HG02970 (cell line): ENCODE measurements at regions not wholly inside any gene's neighbourhood (a gene's known extent, or its start where the extent isn't known, plus 50 kb on each side); places are given as distances from the start of the nearest gene placed in this dataset.
"Not testable (repeated sequence)": the region's sequence is repeated elsewhere in the genome, so short reads cannot be mapped to it uniquely, and the experiment has no call there.

Experiments
- ATAC-seq: cut with Tn5 transposase; IDR thresholded peaks from one replicate; pipeline ENCODE4 v1.9.1; 2021; ENCODE audit warnings: mild to moderate bottlenecking, moderate library complexity, moderate number of reproducible peaks; ENCODE audit not compliant: unreplicated experiment, low FRiP score

DNA sequence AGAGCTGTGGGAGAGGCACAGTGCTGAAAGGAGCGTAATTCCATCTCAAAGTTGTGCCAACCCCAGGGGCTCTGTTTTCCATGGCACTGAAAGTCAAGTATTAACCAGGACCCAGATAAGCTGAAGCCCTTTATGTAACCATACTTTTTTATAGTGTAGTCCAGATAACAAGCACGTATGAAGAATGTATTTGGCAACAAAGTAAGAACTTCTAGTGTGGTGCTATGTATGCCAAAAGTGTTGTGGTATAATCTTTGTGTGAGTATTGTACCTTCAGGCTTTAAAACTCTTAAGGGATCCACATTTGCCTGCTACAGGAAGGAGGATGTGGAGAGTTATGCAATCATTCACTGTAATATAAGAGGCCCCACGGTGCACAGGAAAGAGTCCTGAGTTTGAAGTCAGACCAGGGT is 129.4 kb downstream of the IBTK start:
- ATAC-seq = no peak

GRCh38 chr6:82114748-82115147 is 132.8 kb downstream of the IBTK start:
- ATAC-seq = no peak

DNA sequence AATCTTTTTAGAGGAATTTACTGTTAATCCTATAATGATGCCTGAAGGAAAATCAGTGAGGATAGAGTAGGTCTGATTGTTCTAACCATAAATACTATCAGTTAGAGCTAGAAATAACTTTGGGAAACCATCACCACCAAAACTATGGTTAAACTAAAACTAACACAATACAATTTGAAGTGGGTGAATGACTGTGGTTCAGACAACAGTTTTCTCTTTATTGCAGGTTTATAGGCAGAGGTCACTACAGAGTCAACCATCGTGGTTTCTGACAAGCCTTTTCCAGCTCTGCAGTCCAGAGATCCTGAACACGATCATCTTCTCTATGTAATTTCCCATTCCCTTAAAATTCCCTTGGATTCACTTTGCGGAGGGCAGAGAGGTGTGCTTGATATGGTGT is 134.3 kb downstream of the IBTK start:
- ATAC-seq = no peak

DNA sequence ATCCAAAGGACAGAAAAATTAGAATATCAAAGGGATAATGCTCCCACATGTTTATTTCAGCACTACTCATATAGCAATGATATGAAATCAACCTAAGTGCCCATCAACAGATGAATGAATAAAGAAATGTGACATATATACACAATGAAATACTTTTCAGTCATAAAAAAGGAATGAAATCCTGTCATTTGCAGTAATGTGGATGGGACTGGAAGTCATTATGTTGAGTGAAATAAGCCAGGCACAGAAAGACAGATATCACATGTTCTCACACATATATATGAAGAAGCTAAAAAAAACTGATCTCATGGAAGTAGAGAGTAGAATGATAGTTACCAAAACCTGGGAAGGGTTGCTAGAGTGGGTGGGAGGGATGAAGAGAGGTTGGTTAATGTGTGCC is 135.7 kb downstream of the IBTK start:
- ATAC-seq = no peak

DNA sequence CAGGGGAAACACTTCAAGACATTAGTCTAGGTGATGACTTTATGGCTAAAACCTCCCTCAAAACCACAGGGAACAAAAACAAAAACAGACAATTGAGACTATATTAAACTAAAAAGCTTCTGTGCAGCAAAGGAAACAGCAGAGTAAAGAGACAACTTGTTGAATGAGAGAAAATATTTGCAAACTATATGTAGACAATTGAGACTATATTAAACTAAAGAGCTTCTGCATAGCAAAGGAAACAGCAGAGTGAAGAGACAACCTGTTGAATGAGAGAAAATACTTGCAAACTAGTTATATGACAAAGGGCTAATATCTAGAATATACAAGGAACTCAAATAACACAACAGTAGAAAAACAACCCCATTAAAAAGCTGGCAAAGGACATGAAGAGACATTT is 136.4 kb downstream of the IBTK start:
- no peak for ATAC-seq

DNA sequence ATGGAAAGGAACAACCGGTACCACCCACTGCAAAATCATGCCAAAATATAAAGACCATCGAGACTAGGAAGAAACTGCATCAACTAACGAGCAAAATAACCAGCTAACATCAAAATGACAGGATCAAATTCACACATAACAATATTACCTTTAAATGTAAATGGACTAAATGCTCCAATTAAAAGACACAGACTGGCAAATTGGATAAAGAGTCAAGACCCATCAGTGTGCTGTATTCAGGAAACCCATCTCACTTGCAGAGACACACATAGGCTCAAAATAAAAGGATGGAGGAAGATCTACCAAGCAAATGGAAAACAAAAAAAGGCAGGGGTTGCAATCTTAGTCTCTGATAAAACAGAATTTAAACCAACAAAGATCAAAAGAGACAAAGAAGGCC is 144.4 kb downstream of the IBTK start:
- not testable (repeated sequence) for ATAC-seq

GRCh38 chr6:82101374-82102114 is 146.0 kb downstream of the IBTK start:
- ATAC-seq = not testable (repeated sequence)

- ATAC-seq = not testable (repeated sequence)
These were observed 146.8 kb downstream of the IBTK start for GRCh38 chr6:82100763-82101162.

DNA sequence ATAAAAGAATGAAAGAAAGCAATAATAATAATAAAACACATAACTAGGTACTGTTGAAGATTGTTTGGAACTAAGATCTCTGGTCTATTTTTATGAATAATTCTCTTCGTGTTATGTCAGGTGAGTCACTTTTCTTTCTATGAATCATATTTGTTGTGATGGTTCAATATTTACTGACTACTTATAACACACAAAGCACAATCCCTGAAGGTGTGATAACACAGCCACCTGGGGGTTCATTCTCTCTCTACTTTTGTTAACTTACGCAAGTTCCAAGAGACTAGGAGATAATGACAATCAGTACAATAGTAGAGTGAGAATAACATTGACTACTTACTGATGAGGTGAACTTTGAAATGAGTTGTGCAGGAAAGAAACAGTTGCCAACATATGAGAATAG is 149.9 kb downstream of the IBTK start:
- ATAC-seq = no peak

DNA sequence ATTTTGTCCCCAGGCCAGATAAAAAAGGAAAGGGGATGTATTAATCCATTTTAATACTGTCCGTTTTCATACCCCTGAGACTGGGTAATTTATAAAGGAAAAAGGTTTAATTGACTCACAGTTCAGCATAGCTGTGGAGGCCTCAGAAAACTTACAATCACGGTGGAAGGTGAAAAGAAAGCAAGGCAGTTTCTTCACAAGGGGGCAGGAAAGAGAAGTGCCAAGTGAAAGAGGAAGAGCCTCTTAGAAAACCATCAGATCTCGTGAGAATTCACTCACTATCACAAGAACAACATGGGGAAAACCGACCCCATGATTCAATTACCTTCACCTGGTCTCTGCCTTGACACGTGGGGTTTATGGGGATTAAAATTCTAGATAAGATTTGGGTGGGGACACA is 152.5 kb downstream of the IBTK start:
- no peak for ATAC-seq

DNA sequence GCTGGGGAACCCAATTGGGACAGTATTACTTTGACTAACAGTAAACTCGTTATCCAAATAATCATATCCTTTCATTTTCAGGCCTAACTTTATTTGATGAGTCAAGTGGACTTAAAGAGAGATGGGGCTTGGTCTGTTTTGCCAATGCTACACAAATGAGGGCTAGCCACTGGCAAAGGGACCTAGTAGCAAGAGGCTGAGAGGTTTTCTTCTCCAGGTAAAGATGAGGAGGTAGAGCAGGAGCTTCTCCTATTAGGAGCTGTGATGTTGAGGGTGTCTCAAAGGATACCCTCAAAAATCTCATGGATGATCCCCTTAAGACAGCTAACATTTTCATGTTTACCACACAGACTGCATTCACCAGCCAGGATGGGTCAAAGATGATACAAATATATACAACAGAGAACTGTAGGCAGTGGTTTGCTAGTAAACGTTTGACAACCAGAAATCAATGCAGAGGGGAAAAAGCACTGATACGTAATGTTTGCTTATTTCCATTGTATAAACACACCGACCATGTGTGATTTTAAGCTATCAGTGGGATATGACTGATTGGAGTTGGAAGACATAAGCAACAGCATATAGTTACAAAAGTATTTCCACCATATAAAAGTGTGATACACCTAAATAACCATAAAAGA is 153.3 kb downstream of the IBTK start:
- no peak for ATAC-seq

GRCh38 chr6:82088978-82089771 is 158.4 kb downstream of the IBTK start:
- no peak for ATAC-seq

GRCh38 chr6:82086944-82087343 is 160.6 kb downstream of the IBTK start:
- ATAC-seq = no peak

DNA sequence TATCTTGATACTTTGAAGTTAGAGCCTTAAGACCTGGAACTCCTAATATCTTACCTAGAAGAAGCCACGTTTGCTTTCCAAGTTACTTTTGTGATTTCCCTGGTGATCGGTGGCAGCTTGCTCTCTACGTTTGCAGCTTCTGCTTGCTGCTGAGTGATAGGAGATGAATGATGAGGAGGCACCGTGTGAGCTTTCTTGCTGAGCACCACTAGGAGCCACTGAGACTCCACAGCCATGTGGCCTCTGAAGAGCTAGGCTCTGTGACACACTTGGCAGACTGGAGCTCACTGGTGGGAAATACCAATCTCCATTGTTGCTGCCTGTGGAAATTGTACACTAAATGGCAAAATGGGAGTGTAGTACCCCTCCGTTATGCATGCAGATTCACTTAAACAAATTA is 161.8 kb downstream of the IBTK start:
- ATAC-seq = no peak

- no peak for ATAC-seq
These were observed 163.1 kb downstream of the IBTK start for GRCh38 chr6:82084324-82084920.

DNA sequence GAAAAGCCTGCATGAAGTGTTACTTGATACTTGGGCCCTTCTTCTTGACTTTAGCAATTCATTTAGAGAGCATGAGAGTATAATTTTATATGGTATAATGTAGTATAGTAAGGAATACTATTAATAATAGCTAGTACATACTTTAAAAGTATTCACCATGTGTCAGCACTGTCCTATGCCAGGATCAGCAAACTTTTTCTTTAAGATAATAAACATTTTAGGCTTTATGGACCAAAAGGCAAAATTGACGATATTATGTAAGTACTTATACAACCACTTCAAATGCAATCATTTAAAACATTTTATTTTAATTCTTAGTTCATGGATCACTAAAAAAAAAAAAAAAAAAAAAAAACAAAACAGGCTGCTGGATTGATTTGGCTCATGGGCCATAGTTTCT is 163.9 kb downstream of the IBTK start:
- ATAC-seq = no peak

- ATAC-seq = no peak
These were observed 166.8 kb downstream of the IBTK start for GRCh38 chr6:82080767-82081166.

DNA sequence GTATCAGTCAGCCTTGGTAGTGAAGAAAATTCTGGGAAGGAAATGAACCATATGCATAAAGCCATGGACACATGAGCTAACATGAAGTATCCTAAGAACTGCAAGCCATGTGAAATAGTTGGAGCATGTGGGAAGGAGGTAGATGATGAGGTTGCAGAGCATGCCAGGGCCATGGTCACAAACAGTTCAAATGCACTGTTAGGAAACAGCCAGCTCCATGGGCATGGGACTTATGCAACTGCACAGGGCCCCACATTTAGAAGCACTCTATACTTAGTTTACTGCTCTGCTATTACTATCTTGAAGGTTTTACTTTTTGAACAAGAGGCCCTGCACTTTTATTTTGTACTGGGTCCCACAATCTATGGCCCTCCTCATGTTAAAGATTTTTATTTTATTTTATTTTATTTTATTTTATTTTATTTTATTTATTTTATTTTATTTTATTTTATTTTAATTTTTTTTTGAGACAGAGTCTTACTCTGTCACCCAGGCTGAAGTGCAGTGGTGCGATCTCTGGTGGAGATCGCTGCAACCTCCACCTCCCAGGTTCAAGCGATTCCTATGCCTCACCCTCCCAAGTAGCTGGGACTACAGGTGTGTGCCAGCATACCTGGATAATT is 169.1 kb downstream of the IBTK start:
- no peak for ATAC-seq

GRCh38 chr6:82076916-82077315 is 170.6 kb downstream of the IBTK start:
- ATAC-seq = no peak

GRCh38 chr6:82074556-82074955 is 173.0 kb downstream of the IBTK start:
- ATAC-seq = no peak

DNA sequence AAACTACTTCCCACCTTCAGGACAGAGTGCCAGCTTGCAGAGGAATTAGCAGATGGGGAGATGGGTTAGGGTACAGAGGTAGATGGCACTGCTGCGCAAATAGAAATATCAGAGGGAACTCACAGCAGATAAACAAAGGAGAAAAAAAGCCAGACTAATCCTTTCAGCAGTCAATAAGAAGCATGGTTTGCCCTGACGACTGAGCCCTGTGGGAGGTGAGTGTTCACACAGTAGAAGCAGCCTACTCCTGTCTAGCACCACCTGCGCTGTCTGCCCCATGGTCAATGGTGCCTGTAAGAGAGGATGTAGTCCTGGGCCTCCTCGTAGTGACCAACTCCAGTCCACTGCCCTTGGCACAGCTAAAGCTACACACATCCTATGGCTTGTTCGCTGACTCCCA is 174.1 kb downstream of the IBTK start:
- ATAC-seq = no peak
